ENCODE measurements at regions not wholly inside any gene's neighbourhood (a gene's known extent, or its start where the extent isn't known, plus 50 kb on each side); places are given as distances from the start of the nearest gene placed in this dataset.

DNA sequence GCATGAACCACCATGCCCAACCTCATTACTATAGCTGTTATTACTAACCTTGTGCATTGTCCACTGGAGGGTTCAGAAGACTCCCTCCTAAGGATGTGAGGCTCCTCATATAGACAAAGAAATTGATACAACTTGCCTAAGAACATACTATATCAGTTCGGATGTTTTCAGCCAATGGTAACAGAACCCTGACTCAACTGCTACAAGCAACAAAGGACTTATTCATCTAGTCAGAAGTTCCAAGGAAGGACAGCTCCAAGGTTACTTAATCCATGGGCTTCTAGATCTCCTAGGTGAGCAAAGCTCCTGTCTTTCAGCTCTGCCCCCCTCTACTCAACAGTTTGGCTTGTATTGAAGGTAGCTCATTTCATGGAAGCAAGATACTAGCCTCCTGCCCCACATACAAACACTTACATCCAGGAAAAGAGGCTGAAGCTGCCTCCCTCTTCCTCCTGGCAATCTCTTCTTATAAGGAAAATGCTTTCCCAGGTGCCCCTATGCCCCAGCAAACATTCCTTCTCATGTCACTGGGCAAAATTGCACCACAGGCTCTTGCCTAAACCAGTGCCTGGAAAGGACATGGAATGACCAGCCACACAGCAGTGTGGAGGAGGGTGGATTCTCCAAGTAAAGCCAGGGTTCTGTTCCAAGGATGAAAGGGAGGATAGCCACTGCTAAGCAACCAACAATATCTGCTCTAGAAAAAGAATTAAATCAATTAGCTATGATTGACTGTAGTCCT is 497.8 kb downstream of the FOXO1 start:
- intact Hi-C loops (cut with DNase I; ENCODE audit: low total_unique reads) = no loop called here
- Histone ChIP-seq H3K36me3 (no peaks in the 10 kb centered on the region), H3K27ac (no peak overlapping the region), H3K9me3 (no peaks in the 10 kb centered on the region), H3K27me3 (peaks cover 0 to 19% (median 5%) of the 10 kb centered on the region in 3 donors), H3K4me3 (no peak overlapping the region), H3K4me1 (peaks cover 4 to 25% (median 4%) of the 10 kb centered on the region in 4 donors)
- TF ChIP-seq POLR2AphosphoS5 (IDR thresholded peaks at IDR 0.05) = no peak
- TF ChIP-seq, protein P1, sequence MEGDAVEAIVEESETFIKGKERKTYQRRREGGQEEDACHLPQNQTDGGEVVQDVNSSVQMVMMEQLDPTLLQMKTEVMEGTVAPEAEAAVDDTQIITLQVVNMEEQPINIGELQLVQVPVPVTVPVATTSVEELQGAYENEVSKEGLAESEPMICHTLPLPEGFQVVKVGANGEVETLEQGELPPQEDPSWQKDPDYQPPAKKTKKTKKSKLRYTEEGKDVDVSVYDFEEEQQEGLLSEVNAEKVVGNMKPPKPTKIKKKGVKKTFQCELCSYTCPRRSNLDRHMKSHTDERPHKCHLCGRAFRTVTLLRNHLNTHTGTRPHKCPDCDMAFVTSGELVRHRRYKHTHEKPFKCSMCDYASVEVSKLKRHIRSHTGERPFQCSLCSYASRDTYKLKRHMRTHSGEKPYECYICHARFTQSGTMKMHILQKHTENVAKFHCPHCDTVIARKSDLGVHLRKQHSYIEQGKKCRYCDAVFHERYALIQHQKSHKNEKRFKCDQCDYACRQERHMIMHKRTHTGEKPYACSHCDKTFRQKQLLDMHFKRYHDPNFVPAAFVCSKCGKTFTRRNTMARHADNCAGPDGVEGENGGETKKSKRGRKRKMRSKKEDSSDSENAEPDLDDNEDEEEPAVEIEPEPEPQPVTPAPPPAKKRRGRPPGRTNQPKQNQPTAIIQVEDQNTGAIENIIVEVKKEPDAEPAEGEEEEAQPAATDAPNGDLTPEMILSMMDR (IDR thresholded peaks at IDR 0.05) = no peak
- no peak for TF ChIP-seq EP300 (IDR thresholded peaks at IDR 0.05)
- TF ChIP-seq POLR2A (IDR thresholded peaks at IDR 0.05) = no peak
- no peak for DNase-seq
- 83 to 100% (median 89%) methylated on average over 1 of the region's 1 CpG for WGBS, 5 donors

DNA sequence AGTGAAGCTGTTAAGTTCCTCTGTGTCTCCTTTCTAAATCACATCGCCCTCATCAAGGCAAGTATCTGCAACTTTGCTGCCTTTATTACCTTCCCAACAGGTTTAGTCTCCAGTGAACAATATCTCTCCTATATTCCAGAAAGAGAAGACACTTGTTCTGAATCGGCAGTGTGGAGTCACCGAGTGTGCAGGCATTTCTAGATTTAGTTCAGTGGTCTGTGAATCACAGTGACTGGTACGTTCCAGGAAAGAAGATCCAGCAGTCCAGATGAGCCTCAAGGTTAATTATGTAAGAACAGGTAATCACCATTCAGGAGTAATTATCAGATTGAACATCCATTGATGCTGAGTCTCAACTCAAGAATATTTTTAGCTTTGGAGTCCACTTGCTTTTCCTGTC is 497.0 kb downstream of the FOXO1 start:
- intact Hi-C loops (cut with DNase I; ENCODE audit: low total_unique reads) = no loop called here
- peaks cover 4 to 25% (median 4%) of the 10 kb centered on the region in 4 donors for H3K4me1 ChIP-seq
- 87 to 97% (median 95%) methylated on average over 4 of the region's 4 CpGs for WGBS, 5 donors
- H3K4me3 ChIP-seq = no peak overlapping the region
- no peaks in the 10 kb centered on the region for H3K36me3 ChIP-seq
- TF ChIP-seq EP300 (IDR thresholded peaks at IDR 0.05) (no peak), POLR2AphosphoS5 (IDR thresholded peaks at IDR 0.05) (no peak), POLR2A (IDR thresholded peaks at IDR 0.05) (no peak)
- TF ChIP-seq, protein P1 (IDR thresholded peaks at IDR 0.05) = no peak
- H3K27me3 ChIP-seq = peaks cover 0 to 20% (median 5%) of the 10 kb centered on the region in 3 donors
- no peaks in the 10 kb centered on the region for H3K9me3 ChIP-seq
- DNase-seq = no peak
- no peak overlapping the region for H3K27ac ChIP-seq

DNA sequence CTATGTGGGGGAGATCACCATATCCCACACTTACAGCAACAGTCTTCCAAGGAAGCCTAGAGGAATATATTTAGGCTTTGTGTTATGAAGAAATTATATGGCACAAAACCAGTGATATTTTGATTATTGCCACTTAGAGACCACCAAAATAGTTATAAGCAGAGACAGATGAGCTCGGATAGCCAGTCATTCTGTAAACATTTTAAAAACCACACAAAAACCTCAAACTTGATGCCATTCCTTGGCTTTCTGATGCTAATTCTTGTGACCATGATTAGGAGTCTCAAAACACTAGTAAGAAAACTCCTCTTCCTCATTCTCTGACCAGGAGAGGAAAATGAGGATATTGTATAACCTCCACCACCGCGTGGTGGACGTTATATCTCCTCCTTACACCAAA is 496.4 kb downstream of the FOXO1 start:
- H3K36me3 ChIP-seq = no peaks in the 10 kb centered on the region
- H3K4me1 ChIP-seq = peaks cover 3 to 19% (median 4%) of the 10 kb centered on the region in 4 donors
- H3K27me3 ChIP-seq = peaks cover 0 to 20% (median 5%) of the 10 kb centered on the region in 3 donors
- H3K4me3 ChIP-seq = no peak overlapping the region
- TF ChIP-seq POLR2A (IDR thresholded peaks at IDR 0.05) (no peak), POLR2AphosphoS5 (IDR thresholded peaks at IDR 0.05) (no peak), EP300 (IDR thresholded peaks at IDR 0.05) (no peak)
- TF ChIP-seq, protein P1 (IDR thresholded peaks at IDR 0.05) = no peak
- intact Hi-C loops (cut with DNase I; ENCODE audit: low total_unique reads) = no loop called here
- H3K27ac ChIP-seq = no peak overlapping the region
- H3K9me3 ChIP-seq = no peaks in the 10 kb centered on the region
- no peak for DNase-seq
- 78 to 90% (median 85%) methylated on average over 4 of the region's 4 CpGs for WGBS, 5 donors

DNA sequence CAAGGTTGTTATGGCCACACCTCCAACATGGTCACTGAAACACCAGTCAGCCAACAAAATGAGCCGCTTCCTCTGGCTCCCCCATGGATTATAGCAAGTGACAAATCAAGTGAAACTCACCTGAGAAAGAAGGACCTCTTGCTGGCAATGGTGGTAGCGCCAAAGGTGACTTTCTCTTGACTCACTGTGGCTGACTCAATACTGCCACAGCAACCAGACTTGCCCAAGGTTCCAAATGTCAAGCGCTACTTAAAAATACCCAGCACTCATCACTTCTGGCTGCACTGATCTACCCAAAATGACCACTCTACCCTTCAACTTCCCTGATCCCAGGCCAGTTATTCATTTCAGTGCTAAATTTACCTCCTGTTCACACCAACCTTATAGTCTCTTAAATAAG is 495.5 kb downstream of the FOXO1 start:
- Histone ChIP-seq H3K4me1 (peaks cover 0 to 10% (median 3%) of the 10 kb centered on the region in 4 donors), H3K27ac (no peak overlapping the region), H3K27me3 (peaks cover 0 to 20% (median 5%) of the 10 kb centered on the region in 3 donors), H3K36me3 (no peaks in the 10 kb centered on the region), H3K9me3 (no peaks in the 10 kb centered on the region), H3K4me3 (no peak overlapping the region)
- TF ChIP-seq POLR2AphosphoS5 (IDR thresholded peaks at IDR 0.05) = no peak
- intact Hi-C loops (cut with DNase I; ENCODE audit: low total_unique reads) = no loop called here
- DNase-seq = no peak
- WGBS, 5 donors = 86 to 95% (median 92%) methylated on average over 3 of the region's 3 CpGs

DNA sequence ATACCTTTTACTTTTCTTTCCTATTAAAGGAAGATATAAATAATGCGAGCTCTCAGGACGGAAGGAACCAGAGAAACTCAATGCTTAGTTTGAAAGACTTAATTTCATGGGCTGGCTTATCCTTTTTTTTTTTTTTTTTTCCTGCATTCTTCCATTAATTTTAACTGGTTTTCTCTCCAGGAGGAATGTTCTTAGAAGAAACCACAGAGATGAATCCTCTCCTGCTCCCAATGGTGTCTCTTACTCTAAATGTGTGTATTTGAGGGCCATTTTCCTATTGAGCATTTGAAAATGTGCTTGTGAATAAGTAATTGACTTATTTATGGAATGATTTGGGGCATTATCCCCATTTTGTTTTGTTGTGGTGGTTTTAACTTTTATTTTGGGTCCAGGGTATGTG is 494.9 kb downstream of the FOXO1 start:
- no peaks in the 10 kb centered on the region for H3K36me3 ChIP-seq
- TF ChIP-seq, protein P1 (IDR thresholded peaks at IDR 0.05) = no peak
- TF ChIP-seq POLR2AphosphoS5 (IDR thresholded peaks at IDR 0.05) = no peak
- no peak for TF ChIP-seq EP300 (IDR thresholded peaks at IDR 0.05)
- TF ChIP-seq POLR2A (IDR thresholded peaks at IDR 0.05) = no peak

More for the DNA sequence above, 494.9 kb downstream of the FOXO1 start:
- Histone ChIP-seq H3K4me3 (no peak overlapping the region), H3K4me1 (peaks cover 0 to 5% (median 2%) of the 10 kb centered on the region in 4 donors), H3K27ac (no peak overlapping the region), H3K27me3 (peaks cover 0 to 20% (median 5%) of the 10 kb centered on the region in 3 donors), H3K9me3 (no peaks in the 10 kb centered on the region)
- intact Hi-C loops (cut with DNase I; ENCODE audit: low total_unique reads) = no loop called here
- 94 to 100% (median 97%) methylated on average over 2 of the region's 2 CpGs for WGBS, 5 donors
- no peak for DNase-seq
